Right atrium auricular region (tissue), 2 donors: ENCODE measurements at regions not wholly inside any gene's neighbourhood (a gene's known extent, or its start where the extent isn't known, plus 50 kb on each side); places are given as distances from the start of the nearest gene placed in this dataset.
"Not testable (repeated sequence)": the region's sequence is repeated elsewhere in the genome, so short reads cannot be mapped to it uniquely, and the experiment has no call there.

Experiments used
- DNase-seq: peaks from one replicate; pipeline ENCODE4 v3.0.0-alpha.2; 2019; ENCODE audit warnings: low spot score
- H3K27ac ChIP-seq, 2 donors: fragments of 200-600 bp; sonication (generic); 1 replicate in 1 of 2; 2 replicates in 1 of 2; pipeline ENCODE4 v1.5.1; 2016 to 2019
- H3K27me3 ChIP-seq, 2 donors: fragments of 200-600 bp; sonication (generic); one replicate each; pipeline versions ENCODE4 v1.5.1 to v1.6.0; 2017 to 2019
- H3K36me3 ChIP-seq: fragments of 200-600 bp; sonication (generic); one replicate; pipeline ENCODE4 v1.5.1; 2016
- H3K4me1 ChIP-seq, 2 donors: fragments of 200-600 bp; sonication (generic); one replicate each; pipeline versions ENCODE4 v1.5.1 to v1.6.0; 2017 to 2019
- H3K4me3 ChIP-seq, 2 donors: fragments of 200-600 bp; sonication (generic); 1 replicate in 1 of 2; 2 replicates in 1 of 2; pipeline ENCODE4 v1.5.1; 2017 to 2019; ENCODE audit warnings: mild to moderate bottlenecking in 1 of 2, moderate library complexity in 1 of 2
- H3K9me3 ChIP-seq, 2 donors: fragments of 200-600 bp; sonication (generic); one replicate each; pipeline ENCODE4 v1.5.1; 2019
- CTCF ChIP-seq, 2 donors: fragments of 200-600 bp; sonication (generic); IDR thresholded peaks; one replicate each; pipeline ENCODE4 v1.5.1; 2019; ENCODE audit warnings: antibody characterized with exemption in 2 of 2

GRCh38 chr5:17336054-17336453 lies 118.6 kb downstream of the BASP1 start:
- no peak for DNase-seq
- no peaks in the 10 kb centered on the region for H3K27me3 ChIP-seq
- H3K4me3 ChIP-seq, result no peak overlapping the region
- no peak overlapping the region for H3K27ac ChIP-seq
- H3K36me3 ChIP-seq, result no peaks in the 10 kb centered on the region
- no peak for TF ChIP-seq CTCF (IDR thresholded peaks at IDR 0.05)
- no peaks in the 10 kb centered on the region for H3K4me1 ChIP-seq
- no peaks in the 10 kb centered on the region for H3K9me3 ChIP-seq

GRCh38 chr5:17336723-17337122 lies 119.3 kb downstream of the BASP1 start:
- not testable (repeated sequence) for H3K36me3 ChIP-seq, H3K4me1 ChIP-seq

GRCh38 chr5:17339841-17340240 lies 122.4 kb downstream of the BASP1 start:
- no peaks in the 10 kb centered on the region for H3K9me3 ChIP-seq
- no peak for TF ChIP-seq CTCF (IDR thresholded peaks at IDR 0.05)
- no peaks in the 10 kb centered on the region for H3K27me3 ChIP-seq
- H3K4me3 ChIP-seq, result no peak overlapping the region
- H3K27ac ChIP-seq, result no peak overlapping the region
- H3K4me1 ChIP-seq, result no peaks in the 10 kb centered on the region
- H3K36me3 ChIP-seq, result no peaks in the 10 kb centered on the region
- no peak for DNase-seq

More at GRCh38 chr5:17336723-17337122, 119.3 kb downstream of the BASP1 start:
- H3K27me3 ChIP-seq, H3K9me3 ChIP-seq, DNase-seq, H3K27ac ChIP-seq, H3K4me3 ChIP-seq: not testable (repeated sequence)

GRCh38 chr5:17340379-17340778 lies 122.9 kb downstream of the BASP1 start:
- no peak for DNase-seq

GRCh38 chr5:17340819-17341218 lies 123.4 kb downstream of the BASP1 start:
- no peaks in the 10 kb centered on the region for H3K27me3 ChIP-seq
- H3K36me3 ChIP-seq, result no peaks in the 10 kb centered on the region
- no peaks in the 10 kb centered on the region for H3K9me3 ChIP-seq
- no peak for DNase-seq
- no peak overlapping the region for H3K4me3 ChIP-seq
- no peaks in the 10 kb centered on the region for H3K4me1 ChIP-seq
- H3K27ac ChIP-seq, result no peak overlapping the region
- no peak for TF ChIP-seq CTCF (IDR thresholded peaks at IDR 0.05)

More at GRCh38 chr5:17340379-17340778, 122.9 kb downstream of the BASP1 start:
- Histone ChIP-seq H3K4me1 (no peaks in the 10 kb centered on the region), H3K36me3 (no peaks in the 10 kb centered on the region), H3K9me3 (no peaks in the 10 kb centered on the region), H3K27ac (no peak overlapping the region), H3K4me3 (no peak overlapping the region), H3K27me3 (no peaks in the 10 kb centered on the region)
- TF ChIP-seq CTCF (IDR thresholded peaks at IDR 0.05), result no peak

- Histone ChIP-seq H3K27me3 (no peaks in the 10 kb centered on the region), H3K4me1 (no peaks in the 10 kb centered on the region), H3K36me3 (no peaks in the 10 kb centered on the region), H3K4me3 (no peak overlapping the region), H3K9me3 (no peaks in the 10 kb centered on the region), H3K27ac (no peak overlapping the region)
- no peak for DNase-seq
- no peak for TF ChIP-seq CTCF (IDR thresholded peaks at IDR 0.05)
These were observed 126.2 kb downstream of the BASP1 start for GRCh38 chr5:17343675-17344074.
